NCI-H446 (cell line): ENCODE measurements at regions not wholly inside any gene's neighbourhood (a gene's known extent, or its start where the extent isn't known, plus 50 kb on each side); places are given as distances from the start of the nearest gene placed in this dataset.
A peak's percentile ranks its signal among the peaks of the same experiment; 100 is the strongest.
"Not testable (repeated sequence)": the region's sequence is repeated elsewhere in the genome, so short reads cannot be mapped to it uniquely, and the experiment has no call there.

Experiments used
- DNase-seq, 2 experiments: peaks; one replicate each; lab custom pipeline; 2025; lab: John Stamatoyannopoulos, UW

DNA sequence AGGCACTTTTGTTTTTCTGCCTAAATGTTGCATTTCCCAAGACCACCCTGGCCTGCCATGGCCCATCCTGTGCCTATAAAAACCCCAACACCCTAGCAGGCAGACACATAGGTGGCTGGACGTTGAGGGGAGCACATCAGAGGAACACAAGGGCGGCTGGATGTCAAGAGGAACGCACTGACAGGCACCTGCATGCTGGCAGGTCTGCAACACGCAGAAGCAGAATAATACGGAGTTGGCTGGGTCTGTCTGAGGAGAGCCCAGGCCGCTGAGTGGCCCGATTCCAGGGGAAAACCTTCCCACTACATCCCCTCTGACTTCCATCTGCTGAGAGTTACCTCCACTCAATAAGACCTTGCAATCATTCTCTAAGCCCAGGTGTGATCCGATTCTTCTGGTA, 765.6 kb downstream of the PLOD2 start:
- no peak for DNase-seq

DNA sequence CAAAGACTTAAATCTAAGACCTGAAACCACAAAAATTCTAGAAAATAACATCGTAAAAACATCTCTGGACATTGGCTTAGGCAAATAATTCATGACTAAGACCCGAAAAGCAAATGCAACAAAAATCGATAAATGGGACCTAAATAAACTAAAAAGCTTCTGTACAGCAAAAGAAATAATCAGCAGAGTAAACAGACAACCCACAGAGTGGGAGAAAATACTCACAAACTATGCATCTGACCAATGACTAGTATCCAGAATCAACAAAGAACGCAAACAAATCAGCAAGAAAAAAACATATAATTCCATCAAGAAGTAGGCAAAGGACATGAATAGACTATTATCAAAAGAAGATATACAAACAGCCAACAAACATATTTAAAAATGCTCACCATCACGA, 749.4 kb downstream of the PLOD2 start:
- no peak for DNase-seq

DNA sequence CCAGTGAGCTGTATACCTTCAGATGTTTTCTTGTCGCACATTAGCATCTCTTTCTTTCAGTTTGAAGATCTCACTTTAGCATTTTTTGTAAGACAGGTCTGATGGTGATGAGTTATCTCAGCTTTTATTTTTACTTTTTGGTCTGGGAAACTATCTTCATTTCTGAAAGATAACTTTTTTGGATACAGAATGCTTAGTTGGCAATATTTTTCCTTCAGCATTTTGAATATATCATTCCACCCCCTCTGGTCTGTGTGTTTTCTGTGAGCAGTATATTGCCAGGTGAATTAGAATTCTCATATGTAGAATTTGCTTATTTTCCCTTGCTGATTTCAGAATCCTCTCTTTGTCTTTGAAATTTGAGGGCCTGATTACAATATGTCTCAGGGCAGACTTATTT, 743.3 kb downstream of the PLOD2 start:
- no peak for DNase-seq

DNA sequence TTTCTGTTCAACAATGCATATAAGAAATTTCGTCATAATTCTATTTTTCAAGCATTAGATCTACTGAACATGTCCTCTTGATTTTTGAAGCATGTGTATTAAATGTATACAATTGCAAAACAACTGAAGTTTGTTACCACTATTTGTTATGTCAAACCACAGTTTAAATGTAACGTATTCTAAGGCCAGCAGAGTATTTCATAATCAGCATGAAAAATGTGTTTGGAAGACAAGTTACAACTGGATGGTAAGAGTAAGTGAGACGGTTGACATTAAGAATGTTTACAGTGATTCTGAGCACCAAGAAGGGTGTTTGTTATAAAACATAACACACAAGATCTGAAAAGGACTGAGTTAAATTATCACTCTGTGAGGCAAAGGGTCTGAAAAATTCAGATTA, 738.4 kb downstream of the PLOD2 start:
- DNase-seq, result no peak

DNA sequence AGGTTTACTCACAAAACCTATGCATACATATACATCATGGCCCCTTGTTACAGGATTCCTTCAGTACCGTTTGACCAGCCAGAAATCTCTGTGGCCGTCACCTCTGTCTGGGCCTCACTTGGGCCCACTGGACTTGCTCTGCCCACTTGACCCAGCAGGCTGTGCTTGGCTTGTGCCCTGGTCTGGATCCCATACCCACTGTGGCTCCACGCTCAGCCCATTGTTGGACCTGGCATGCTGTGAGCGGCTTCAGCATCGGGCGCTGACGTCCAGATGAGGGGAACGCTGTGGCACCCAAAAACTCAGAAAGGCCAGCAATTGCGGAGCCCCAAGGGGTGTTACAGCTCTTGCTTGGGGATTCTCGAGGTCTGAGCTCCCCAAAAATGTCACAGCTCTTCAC, 733.6 kb downstream of the PLOD2 start:
- no peak for DNase-seq

DNA sequence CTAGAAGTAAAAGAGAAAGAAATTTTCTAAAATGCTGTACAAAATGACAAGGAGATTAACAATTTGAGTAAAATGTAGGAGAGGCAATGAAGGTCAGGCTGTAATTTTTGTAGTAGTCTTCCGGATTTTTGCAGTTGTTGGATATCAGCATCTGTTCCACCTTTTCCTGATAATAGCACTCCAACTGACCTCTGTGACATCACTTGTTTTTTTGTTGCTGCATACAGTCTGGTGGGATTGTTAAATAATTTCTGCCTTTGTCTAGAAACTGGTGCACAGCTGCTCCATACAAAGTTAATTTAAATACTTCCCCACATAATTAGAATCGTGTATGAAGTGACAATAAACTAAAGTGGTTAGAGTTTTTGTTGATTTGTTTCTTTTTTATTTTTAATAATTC, 731.4 kb downstream of the PLOD2 start:
- no peak for DNase-seq

DNA sequence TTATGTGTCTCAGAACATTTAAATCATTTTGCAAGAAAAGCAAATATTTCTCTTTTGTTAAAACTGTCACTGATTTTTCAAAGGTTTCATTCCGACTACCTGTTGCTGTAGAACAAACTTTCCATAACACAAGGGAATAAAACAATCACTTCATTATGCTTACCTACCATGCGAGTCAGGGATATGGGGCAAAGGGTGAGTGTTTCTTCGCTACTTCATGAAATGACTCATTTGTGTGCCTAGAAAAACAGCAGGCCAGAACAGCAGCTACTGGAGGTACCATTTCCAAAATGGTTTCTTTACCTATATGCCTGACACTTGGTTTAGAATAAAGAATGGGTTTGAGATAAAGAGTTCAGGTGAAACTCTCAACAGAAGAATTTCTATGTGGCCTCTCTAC, 712.5 kb downstream of the PLOD2 start:
- no peak for DNase-seq

DNA sequence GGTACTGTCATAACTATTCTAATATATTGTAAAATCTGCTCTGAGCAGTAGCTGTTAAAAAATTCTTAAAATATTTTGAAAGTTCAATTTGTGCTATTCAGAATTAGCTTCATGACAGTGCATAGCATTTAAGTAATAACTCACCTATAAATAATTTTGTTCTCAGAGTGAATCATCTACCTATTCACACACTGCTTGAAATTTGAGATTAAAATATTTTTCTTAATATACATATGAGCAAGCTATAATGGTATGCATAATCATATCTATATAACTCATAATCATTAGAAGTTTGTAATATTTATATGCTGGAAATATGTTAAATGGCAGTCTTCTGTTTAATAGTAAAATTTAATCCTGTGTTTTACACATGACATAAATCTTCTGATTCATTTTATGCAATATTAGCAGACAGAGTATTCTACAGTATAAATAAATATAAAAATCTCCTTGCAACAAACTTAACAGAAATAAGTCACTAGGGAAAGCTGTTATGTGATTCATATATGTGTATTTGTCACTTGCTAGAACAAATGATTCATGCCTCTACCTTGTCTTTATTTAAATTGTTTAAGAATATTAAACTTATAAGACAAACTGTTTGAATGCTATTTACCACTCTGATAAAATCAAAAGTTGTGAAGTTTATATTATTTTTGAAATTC, 710.8 kb downstream of the PLOD2 start:
- DNase-seq, result no peak

DNA sequence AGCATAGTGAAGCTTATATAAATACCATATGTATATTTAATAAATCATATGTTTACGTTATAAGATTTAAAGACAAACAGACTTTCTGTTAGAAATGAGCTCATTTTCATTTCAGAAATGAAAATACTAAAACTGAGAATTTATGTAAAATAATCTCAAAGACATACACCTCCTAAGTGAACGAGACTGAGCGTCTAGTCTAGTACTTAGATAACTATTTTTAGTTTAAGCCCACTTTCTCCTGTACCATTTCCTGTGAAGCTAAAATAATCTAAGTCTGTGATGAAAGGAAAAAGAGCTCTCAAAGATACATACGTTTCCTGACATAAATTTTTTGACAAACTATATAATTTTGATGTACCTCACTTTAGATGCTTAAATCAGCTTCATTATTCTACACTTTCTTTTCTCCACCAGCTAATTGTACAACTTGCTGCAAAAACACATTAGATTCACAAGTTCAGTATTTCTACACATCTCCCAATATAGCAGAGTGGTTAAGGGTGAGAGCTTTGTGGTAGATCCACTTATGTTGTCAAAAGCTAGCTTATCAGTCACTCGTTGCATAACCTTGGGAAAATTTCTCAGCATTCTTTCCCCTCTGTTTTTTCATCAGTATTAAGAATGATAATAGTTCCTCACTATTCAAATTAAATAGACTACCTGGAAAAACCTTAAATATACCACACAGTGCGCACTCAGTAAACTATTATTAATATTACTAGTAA, 703.0 kb downstream of the PLOD2 start:
- no peak for DNase-seq

DNA sequence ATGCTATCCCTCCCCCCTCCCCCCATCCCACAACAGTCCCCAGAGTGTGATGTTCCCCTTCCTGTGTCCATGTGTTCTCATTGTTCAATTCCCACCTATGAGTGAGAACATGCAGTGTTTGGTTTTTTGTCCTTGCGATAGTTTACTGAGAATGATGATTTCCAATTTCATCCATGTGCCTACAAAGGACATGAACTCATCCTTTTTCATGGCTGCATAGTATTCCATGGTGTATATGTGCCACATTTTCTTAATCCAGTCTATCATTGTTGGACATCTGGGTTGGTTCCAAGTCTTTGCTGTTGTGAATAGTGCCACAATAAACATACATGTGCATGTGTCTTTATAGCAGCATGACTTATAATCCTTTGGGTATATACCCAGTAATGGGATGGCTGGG, 701.3 kb downstream of the PLOD2 start:
- DNase-seq, result not testable (repeated sequence)

DNA sequence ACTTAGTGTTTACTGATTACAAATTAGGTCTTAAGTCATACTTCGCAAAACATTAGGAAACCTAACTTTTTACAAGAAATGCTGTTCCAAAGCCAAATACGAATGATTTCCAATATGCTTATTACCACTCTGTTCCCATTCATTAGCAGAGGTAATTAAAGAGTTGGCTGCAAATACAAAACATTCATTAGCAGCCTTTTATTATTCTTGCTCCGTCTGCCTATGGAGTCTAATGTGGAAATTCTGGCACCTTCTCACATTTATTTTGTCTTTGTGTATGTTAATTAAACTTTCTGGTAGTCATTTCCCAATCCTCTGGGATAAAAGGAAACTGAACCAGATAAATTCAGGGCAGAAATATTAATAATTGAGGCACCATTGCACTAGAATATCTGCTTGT, 689.0 kb downstream of the PLOD2 start:
- no peak for DNase-seq

DNA sequence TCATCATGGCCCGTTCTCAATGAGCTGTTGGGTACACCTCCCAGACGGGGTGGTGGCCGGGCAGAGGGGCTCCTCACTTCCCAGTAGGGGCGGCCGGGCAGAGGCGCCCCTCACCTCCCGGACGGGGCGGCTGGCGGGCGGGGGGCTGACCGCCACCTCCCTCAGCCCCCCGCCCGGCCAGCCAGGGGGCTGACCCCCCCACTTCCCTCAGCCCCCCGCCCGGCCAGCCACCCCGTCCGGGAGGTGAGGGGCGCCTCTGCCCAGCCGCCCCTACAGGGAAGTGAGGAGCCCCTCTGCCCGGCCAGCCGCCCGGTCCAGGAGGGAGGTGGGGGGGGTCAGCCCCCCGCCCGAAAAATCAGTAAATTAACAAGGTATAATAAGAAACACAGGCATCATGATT, 678.2 kb downstream of the PLOD2 start:
- not testable (repeated sequence) for DNase-seq

DNA sequence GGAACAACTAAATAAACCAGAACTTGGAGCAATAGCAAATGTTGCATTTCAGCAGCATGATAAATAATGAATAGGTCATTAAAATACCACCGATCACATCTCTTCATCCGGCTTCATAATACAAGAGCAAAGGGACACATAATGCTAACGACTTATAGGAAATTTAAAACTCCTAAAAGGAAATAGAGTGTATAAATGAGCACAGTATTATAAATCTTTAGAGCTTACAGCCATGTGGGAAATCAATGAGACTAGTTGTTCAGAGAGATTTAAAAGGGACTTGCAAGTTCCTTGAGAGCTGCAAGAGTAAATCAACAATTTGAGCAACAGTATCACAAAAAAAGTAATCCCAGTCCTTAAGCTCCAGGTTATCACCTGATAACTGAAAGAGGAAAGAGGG, 677.0 kb downstream of the PLOD2 start:
- no peak for DNase-seq

DNA sequence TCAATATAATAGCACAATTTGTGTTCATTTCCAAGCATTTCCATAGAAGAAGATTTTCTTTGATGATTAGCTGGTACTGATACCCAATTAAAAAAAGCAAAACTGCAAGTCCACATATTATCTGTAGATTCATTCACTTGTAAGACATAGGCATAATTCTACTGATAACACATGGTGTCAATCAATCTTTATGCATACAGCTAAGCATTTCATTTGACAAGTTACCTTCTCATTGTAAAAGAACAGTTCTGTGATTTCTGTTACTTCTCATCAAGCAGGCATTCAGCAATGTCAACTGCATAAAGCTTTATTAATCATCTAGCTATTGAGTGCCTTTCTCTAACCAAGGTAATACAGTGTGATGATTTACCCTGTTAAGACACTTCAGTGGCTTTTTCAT, 672.0 kb downstream of the PLOD2 start:
- no peak for DNase-seq

DNA sequence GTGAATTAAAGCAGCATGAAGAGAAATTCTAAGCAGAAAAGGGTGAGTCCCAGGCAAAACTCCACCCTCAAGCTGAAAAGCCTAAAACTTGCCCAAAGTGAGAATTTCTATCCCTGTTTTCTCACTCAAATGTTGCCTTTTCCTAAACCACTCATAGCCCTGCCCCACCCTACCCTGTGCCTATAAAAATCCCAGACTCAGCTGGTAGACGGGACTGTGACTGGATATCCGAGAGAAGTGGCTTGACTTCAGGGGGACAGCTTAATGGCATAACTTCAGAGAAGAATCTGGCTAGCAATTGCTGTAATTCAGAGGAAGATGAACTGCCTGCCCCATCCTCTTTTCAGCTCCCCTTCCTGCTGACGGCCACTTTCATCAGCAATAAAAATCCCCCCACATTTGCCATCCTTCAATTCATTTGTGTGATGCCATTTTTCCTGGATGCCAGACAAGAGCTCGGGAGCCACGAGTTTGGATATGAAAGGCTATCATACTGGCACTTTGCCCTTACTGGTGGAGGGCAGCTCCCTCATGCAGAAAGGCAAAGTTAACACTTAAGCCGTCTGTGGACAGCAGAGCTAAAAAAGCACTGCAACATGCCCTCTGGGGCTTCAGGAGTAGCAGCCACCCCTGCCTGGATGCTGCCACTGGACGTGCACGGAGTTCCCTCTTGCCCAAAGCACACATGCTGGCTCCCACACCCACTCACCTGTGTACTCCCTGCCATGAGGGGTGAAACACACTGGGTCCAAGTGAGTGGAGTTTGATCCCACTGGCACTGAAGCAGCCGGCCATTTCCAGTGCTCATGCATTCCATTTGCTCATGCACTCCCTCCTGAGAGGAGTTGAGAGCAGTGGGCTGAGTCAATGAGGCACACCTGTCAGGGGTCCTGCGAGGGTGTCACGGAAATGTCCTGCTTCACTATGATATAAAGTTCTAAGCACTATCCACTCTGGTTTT, 670.6 kb downstream of the PLOD2 start:
- no peak for DNase-seq

DNA sequence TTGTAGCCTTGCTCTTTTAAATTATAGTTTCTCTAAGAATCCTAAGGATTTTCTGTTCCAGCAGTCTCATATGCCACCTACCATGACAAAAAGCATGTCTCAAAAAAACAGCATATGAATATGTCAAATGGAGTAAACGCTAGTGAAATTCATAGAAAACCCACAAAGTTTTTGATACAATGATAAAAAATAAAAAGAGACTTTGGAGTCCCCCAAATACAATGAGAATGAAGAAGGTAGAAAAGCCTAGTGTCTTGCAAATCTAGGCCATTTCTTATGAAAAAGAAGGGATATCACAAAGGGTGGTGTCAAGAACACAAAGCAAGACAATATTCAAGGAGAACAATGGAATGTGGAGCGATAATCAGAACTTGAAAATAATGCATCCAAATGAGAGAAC, 668.5 kb downstream of the PLOD2 start:
- no peak for DNase-seq

DNA sequence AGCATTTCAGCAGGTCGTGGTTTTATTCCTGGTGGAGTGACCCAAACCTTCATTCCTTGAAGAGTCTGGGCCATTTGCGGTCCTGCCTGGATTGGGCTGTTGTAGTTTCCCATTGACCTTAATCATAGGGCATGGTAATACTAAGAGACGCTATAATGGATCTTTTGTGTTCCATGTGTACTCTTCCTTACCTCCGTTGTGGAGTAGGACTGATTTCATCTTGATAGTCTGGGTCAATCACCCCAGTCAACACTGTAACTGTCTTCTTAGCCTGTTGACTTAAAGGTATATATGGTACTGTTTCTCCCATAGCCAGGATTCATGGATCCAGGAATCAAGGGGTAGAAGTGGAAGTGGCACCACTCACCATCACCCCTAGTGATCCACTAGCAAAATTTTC, 643.6 kb downstream of the PLOD2 start:
- not testable (repeated sequence) for DNase-seq

DNA sequence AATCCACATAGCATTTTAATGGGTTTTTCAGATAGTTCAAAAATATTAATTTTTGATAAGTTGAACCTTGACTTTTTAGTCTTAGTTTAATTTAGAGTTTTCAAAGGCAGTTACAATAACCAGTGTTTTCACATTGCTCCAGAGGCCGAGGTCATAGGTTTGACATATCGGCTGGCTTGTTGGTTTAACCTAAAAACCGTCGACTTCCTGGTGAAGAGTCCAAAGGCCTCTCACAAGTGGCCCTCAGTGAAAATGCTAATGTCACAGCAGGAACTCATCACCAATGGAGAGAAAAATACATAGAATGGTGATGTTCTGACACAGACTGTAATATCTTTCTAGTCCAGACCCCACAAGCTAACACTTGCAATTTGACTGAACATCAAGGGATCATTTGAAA, 642.3 kb downstream of the PLOD2 start:
- DNase-seq, result no peak

DNA sequence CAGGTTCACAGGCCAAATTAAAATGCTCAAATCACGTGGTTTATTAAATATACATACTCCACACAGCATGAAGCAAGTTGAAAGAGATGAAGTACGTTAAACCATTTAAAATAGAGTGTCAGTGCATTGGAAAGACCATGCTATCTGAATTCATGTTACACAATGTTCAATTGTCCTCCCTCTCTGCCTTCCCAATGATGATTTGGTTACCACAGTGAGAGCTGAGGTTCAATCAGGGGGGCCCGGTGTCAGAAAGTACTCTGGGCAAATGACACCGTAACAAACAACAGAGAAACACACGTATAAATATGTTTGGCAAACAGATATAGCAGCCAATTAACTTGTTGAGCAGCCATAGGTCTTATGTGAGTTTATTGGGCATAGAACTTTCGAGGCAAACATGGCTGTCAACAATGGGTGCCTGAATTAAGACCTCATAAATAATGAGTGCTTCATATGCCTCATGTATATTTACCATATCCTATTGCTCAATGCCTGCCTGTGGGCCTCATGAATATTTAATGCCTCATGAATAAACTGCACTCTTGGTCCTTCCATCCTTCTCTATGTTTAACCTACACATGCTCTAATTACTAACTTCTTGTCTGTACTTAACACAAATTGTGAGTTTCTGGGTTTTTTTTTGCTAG, 641.5 kb downstream of the PLOD2 start:
- DNase-seq, result peak in 1 of 2 experiments; percentile 1

DNA sequence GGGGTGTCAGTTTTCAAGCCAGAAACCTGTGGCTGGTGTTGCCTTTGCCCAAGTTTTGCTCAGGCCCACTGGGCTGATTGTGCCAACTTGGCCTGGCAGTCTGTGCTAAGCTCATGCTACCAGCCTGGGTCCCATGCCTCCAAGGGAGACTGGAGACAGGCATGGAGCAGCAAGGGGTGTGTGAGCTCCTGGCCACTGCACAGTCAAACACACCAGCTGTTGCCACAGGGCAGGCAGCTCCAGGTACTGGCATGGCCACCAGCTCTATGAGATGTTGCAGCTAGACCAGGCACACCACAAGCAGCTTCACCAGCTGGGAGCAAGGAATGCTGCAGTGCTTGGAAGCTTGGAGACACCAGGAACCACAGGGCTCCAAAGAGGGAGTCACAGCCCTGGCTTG, 638.8 kb downstream of the PLOD2 start:
- DNase-seq, result no peak

DNA sequence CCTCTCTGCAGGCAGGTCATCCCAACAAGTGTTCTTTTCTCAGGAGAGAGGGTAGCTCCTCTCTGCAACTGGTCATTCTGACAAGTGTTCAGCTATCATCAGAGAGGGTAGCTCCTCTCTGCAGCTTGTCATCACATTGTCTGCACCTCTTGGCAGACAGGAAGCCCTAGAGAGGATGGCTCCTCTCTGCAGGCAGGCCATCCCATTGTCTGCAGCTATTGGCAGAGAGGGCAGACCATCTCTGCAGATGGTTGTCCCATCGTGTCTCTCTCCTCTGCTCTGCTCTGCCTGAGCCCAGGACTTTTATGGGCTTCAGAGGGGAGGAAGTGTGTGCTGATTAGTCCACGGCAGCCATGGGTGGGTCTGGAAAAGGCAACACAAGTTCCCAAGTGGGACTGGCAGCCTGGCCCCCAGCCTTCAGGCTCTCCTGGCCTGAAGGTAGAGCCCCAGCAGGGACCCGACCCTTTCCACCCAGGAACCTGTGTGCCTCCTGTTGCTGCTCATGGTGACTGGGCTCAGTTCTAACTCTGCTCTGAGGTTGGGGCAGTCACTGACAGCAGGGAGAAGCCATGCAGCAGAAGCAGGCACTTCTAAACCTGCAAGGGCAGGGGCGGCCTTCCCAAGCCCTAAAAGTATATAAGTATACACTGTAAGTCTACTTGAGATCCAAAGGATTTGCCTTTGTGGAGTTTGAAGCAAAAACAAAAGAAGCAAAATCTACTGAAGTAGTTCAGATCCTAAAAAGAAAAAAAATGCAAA, 637.9 kb downstream of the PLOD2 start:
- no peak for DNase-seq

DNA sequence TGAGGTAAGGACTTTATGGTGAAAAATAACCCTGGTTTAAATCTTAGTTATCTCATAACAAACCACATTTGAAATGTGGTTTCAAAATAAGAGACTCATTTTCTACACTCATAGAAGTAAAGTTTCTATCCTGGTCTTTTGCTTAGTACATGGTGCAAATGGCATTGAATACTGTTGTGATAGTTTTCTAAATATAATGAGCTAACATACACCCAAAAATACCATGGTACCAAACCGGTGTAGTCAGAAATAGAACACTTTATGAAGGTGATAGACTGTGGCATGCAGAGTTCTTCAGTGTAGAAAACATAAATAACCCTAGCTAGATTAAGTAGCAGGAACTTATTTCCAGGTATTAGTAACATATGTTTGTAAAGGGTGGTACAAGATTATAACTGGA, 629.4 kb downstream of the PLOD2 start:
- DNase-seq, result no peak
